ENCODE measurements at regions not wholly inside any gene's neighbourhood (a gene's known extent, or its start where the extent isn't known, plus 50 kb on each side); places are given as distances from the start of the nearest gene placed in this dataset.

DNA sequence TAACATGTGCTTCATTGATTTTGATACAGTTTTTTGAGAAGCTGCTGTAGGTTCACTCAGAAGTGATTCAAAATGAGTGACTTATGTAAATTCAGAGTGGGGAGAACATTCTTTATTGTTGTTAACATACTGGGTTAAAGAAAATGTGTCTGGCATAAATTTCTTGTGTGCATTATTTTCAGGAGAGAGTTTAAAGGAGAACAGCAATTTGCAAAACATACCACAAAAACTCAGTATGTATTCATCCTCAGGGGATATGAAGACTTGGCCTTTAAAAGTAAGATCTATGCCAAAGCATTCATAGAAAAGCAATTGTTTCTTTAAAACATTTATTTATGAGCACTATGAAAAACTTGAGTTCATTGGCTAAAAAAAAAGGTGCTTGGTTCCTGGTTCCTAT is 1089.8 kb downstream of the ROBO2 start:
- no peaks in the 10 kb centered on the region for H3K36me3 ChIP-seq (ENCODE audit: low read depth)
- H3K27ac ChIP-seq: no peak overlapping the region
- H3K9me3 ChIP-seq (ENCODE audit: low read depth): no peaks in the 10 kb centered on the region
- no peaks in the 10 kb centered on the region for H3K79me2 ChIP-seq (ENCODE audit: insufficient read depth)
- no peak overlapping the region for H3K4me3 ChIP-seq
- in situ Hi-C loops (cut with MboI): no loop called here
- no peak overlapping the region for H3K9ac ChIP-seq
- no peaks in the 10 kb centered on the region for H3K9me2 ChIP-seq (ENCODE audit: insufficient read depth)
- no peak for DNase-seq
- no peak overlapping the region for H3K4me2 ChIP-seq (ENCODE audit: unreplicated experiment)
- no peak overlapping the region for H2AFZ ChIP-seq
- no peaks in the 10 kb centered on the region; the same call in 1 of the 2 replicates for H3K27me3 ChIP-seq (replicated peaks; ENCODE audit: insufficient read depth)
- TF ChIP-seq EZH2 (IDR thresholded peaks at IDR 0.05; ENCODE audit: insufficient read depth, poor library complexity, severe bottlenecking): no peak
- TF ChIP-seq EZH2phosphoT487 (IDR thresholded peaks at IDR 0.05; ENCODE audit: insufficient read depth, low read depth): no peak
- no peaks in the 10 kb centered on the region for H3F3A ChIP-seq (ENCODE audit: insufficient read depth)
- no peaks in the 10 kb centered on the region for H4K20me1 ChIP-seq (ENCODE audit: insufficient read depth)
- H3K4me1 ChIP-seq (ENCODE audit: insufficient read depth): no peaks in the 10 kb centered on the region

DNA sequence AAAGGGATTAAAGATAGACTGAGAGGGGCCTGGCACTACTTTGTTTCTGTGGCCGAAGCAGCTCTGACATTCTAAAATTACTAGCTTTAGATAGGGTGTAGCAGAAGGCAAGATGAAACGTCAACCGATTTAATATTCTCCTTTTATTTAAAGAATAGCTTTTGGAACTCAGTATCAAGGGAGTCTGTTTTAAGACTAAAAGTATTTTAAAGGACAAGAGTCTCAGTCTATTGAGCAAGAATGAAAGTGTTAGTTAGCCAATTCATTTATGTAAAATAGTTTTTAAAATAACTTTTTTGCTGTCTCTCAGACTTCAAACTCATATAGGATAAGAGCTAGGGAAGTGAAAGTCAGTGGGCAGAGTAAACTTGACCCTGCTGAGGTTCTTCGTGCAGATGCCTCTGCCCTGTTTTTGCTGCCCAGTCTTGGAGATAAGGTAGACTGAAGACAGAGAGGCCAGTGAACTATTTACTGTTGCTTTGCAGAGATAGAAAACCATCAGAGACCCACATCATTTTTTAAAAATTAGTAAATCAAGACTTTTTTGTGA is 1090.9 kb downstream of the ROBO2 start:
- no peaks in the 10 kb centered on the region for H3K4me1 ChIP-seq (ENCODE audit: insufficient read depth)
- no peaks in the 10 kb centered on the region for H3F3A ChIP-seq (ENCODE audit: insufficient read depth)
- no peaks in the 10 kb centered on the region for H4K20me1 ChIP-seq (ENCODE audit: insufficient read depth)
- WGBS, 2 experiments (ENCODE audit: low coverage in 1 of 2, low lambda C conversion rate in 2 of 2, missing lambda C conversion rate in 2 of 2): 48 to 52% methylated on average over 4 of the region's 4 CpGs
- H3K79me2 ChIP-seq (ENCODE audit: insufficient read depth): no peaks in the 10 kb centered on the region
- H3K36me3 ChIP-seq (ENCODE audit: low read depth): no peaks in the 10 kb centered on the region
- no peaks in the 10 kb centered on the region; the same call in 1 of the 2 replicates for H3K27me3 ChIP-seq (replicated peaks; ENCODE audit: insufficient read depth)
- in situ Hi-C loops (cut with MboI): no loop called here
- no peak for TF ChIP-seq EZH2phosphoT487 (IDR thresholded peaks at IDR 0.05; ENCODE audit: insufficient read depth, low read depth)
- TF ChIP-seq EZH2 (IDR thresholded peaks at IDR 0.05; ENCODE audit: insufficient read depth, poor library complexity, severe bottlenecking): no peak
- no peak for DNase-seq
- H3K9me2 ChIP-seq (ENCODE audit: insufficient read depth): no peaks in the 10 kb centered on the region
- H3K4me3 ChIP-seq: no peak overlapping the region
- H2AFZ ChIP-seq: no peak overlapping the region
- no peaks in the 10 kb centered on the region for H3K9me3 ChIP-seq (ENCODE audit: low read depth)
- no peak overlapping the region for H3K27ac ChIP-seq
- no peak overlapping the region for H3K9ac ChIP-seq
- H3K4me2 ChIP-seq (ENCODE audit: unreplicated experiment): no peak overlapping the region

DNA sequence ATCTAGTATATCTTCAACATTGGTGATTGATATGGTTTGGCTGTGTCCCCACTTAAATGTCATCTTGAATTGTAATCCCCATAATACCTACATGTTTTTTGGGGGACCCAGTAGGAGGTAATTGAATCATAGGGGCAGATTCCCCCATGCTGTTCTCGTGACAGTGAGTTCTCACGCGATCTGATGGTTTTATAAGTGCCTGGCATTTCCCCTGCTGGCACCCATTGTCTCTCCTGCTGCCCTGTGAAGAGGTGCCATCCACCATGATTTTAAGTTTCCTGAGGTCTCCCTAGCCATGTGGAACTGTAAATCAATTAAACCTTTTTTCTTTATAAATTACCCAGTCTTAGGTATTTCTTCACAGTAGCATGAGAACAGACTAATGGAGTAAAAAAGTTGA is 1094.6 kb downstream of the ROBO2 start:
- no peaks in the 10 kb centered on the region for H3K36me3 ChIP-seq (ENCODE audit: low read depth)
- TF ChIP-seq EZH2 (IDR thresholded peaks at IDR 0.05; ENCODE audit: insufficient read depth, poor library complexity, severe bottlenecking) (no peak), EZH2phosphoT487 (IDR thresholded peaks at IDR 0.05; ENCODE audit: insufficient read depth, low read depth) (no peak)
- H3K4me2 ChIP-seq (ENCODE audit: unreplicated experiment): no peak overlapping the region
- H3K79me2 ChIP-seq (ENCODE audit: insufficient read depth): no peaks in the 10 kb centered on the region
- H3K4me3 ChIP-seq: no peak overlapping the region
- no peaks in the 10 kb centered on the region; the same call in 1 of the 2 replicates for H3K27me3 ChIP-seq (replicated peaks; ENCODE audit: insufficient read depth)
- H3K9me2 ChIP-seq (ENCODE audit: insufficient read depth): no peaks in the 10 kb centered on the region
- DNase-seq: no peak
- peaks cover 5% of the 10 kb centered on the region for H3K4me1 ChIP-seq (ENCODE audit: insufficient read depth)
- no peak overlapping the region for H2AFZ ChIP-seq
- H3K9ac ChIP-seq: no peak overlapping the region
- no peaks in the 10 kb centered on the region for H3K9me3 ChIP-seq (ENCODE audit: low read depth)
- no peaks in the 10 kb centered on the region for H3F3A ChIP-seq (ENCODE audit: insufficient read depth)
- no peak overlapping the region for H3K27ac ChIP-seq
- no peaks in the 10 kb centered on the region for H4K20me1 ChIP-seq (ENCODE audit: insufficient read depth)
- in situ Hi-C loops (cut with MboI): no loop called here
- WGBS, 2 experiments (ENCODE audit: low coverage in 1 of 2, low lambda C conversion rate in 2 of 2, missing lambda C conversion rate in 2 of 2): 82 to 89% methylated on average over 3 of the region's 3 CpGs

DNA sequence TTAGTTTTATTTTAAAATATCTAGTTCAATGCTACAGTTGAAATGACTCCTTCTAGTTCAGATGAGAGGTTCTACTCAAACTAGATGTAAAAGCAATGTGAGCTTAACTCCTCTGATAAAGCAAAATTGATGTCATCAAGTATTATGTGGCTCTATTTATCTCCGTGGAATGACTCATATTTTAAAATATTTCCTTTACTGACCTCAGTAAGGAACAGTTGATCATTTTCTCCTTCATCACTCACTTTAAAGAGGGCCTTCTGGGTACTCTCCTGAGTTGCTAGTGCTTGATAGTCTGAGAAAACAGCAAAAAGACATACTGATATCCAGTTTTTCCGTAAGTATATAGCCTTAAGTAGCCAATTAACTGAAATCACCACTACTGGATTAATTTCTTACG is 1099.3 kb downstream of the ROBO2 start:
- H3K4me3 ChIP-seq: no peak overlapping the region
- no peaks in the 10 kb centered on the region for H3K9me2 ChIP-seq (ENCODE audit: insufficient read depth)
- DNase-seq: peak; percentile 29
- H3K9me3 ChIP-seq (ENCODE audit: low read depth): no peaks in the 10 kb centered on the region
- no peaks in the 10 kb centered on the region for H3K27me3 ChIP-seq (replicated peaks; ENCODE audit: insufficient read depth)
- H4K20me1 ChIP-seq (ENCODE audit: insufficient read depth): no peaks in the 10 kb centered on the region
- H3K4me2 ChIP-seq (ENCODE audit: unreplicated experiment): peak overlapping the region; percentile 16
- H3F3A ChIP-seq (ENCODE audit: insufficient read depth): no peaks in the 10 kb centered on the region
- H2AFZ ChIP-seq: peak overlapping the region; percentile 38; the same call in 1 of the 2 replicates
- H3K9ac ChIP-seq: no peak overlapping the region
- 55% methylated on average over 3 of the region's 3 CpGs for WGBS, 2 experiments (ENCODE audit: low coverage in 1 of 2, low lambda C conversion rate in 2 of 2, missing lambda C conversion rate in 2 of 2)
- H3K4me1 ChIP-seq (ENCODE audit: insufficient read depth): peaks cover 5% of the 10 kb centered on the region
- H3K79me2 ChIP-seq (ENCODE audit: insufficient read depth): no peaks in the 10 kb centered on the region
- TF ChIP-seq EZH2 (IDR thresholded peaks at IDR 0.05; ENCODE audit: insufficient read depth, poor library complexity, severe bottlenecking) (no peak), EZH2phosphoT487 (IDR thresholded peaks at IDR 0.05; ENCODE audit: insufficient read depth, low read depth) (no peak)
- H3K27ac ChIP-seq: no peak overlapping the region
- no peaks in the 10 kb centered on the region for H3K36me3 ChIP-seq (ENCODE audit: low read depth)
- in situ Hi-C loops (cut with MboI): no loop called here

DNA sequence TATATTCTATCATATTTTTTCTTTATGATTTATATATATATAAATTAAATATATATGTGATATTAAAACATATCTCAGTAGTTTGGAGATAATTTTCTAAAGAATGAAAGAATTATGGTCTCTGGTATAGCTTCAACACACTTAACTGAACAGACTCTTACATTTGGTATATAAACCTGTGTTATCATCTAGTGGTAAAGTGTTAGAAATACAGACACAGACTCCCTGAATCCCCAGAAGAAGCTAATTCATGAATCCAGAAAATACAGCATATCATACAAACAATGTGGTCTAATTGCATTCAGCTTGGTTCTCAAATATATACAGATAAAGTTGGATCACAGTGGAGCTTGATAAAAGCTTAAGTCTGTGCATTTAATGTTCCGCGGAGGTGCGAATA is 1100.4 kb downstream of the ROBO2 start:
- TF ChIP-seq EZH2phosphoT487 (IDR thresholded peaks at IDR 0.05; ENCODE audit: insufficient read depth, low read depth): no peak
- TF ChIP-seq EZH2 (IDR thresholded peaks at IDR 0.05; ENCODE audit: insufficient read depth, poor library complexity, severe bottlenecking): no peak
- Histone ChIP-seq H3K9me3 (ENCODE audit: low read depth) (no peaks in the 10 kb centered on the region), H3F3A (ENCODE audit: insufficient read depth) (no peaks in the 10 kb centered on the region), H3K4me1 (ENCODE audit: insufficient read depth) (peaks cover 5% of the 10 kb centered on the region), H3K9me2 (ENCODE audit: insufficient read depth) (no peaks in the 10 kb centered on the region), H3K79me2 (ENCODE audit: insufficient read depth) (no peaks in the 10 kb centered on the region), H3K36me3 (ENCODE audit: low read depth) (no peaks in the 10 kb centered on the region), H4K20me1 (ENCODE audit: insufficient read depth) (no peaks in the 10 kb centered on the region), H3K27me3 (replicated peaks; ENCODE audit: insufficient read depth) (no peaks in the 10 kb centered on the region), H3K4me2 (ENCODE audit: unreplicated experiment) (no peak overlapping the region), H3K27ac (no peak overlapping the region), H2AFZ (no peak overlapping the region), H3K9ac (no peak overlapping the region), H3K4me3 (no peak overlapping the region)
- in situ Hi-C loops (cut with MboI): no loop called here
- 87 to 95% methylated on average over 3 of the region's 3 CpGs for WGBS, 2 experiments (ENCODE audit: low coverage in 1 of 2, low lambda C conversion rate in 2 of 2, missing lambda C conversion rate in 2 of 2)
- no peak for DNase-seq

All from GM23248 (cell line).